HG03108 (cell line): ENCODE measurements at regions not wholly inside any gene's neighbourhood (a gene's known extent, or its start where the extent isn't known, plus 50 kb on each side); places are given as distances from the start of the nearest gene placed in this dataset.
A peak's percentile ranks its signal among the peaks of the same experiment; 100 is the strongest.
"Not testable (repeated sequence)": the region's sequence is repeated elsewhere in the genome, so short reads cannot be mapped to it uniquely, and the experiment has no call there.

Experiments used
- ATAC-seq: cut with Tn5 transposase; IDR thresholded peaks from one replicate; pipeline ENCODE4 v1.9.1; 2021; ENCODE audit warnings: moderate library complexity; ENCODE audit not compliant: unreplicated experiment

- no peak for ATAC-seq
Measured at GRCh38 chr13:42474954-42475353, 99.0 kb upstream of the TNFSF11 start.

GRCh38 chr13:42477596-42478190 lies 96.3 kb upstream of the TNFSF11 start:
- no peak for ATAC-seq

- ATAC-seq = no peak
Measured at GRCh38 chr13:42478531-42479156, 95.3 kb upstream of the TNFSF11 start.

GRCh38 chr13:42484386-42484785 lies 89.6 kb upstream of the TNFSF11 start:
- ATAC-seq = no peak

GRCh38 chr13:42485272-42485671 lies 88.7 kb upstream of the TNFSF11 start:
- no peak for ATAC-seq

- ATAC-seq = no peak
Measured at GRCh38 chr13:42486711-42487198, 87.2 kb upstream of the TNFSF11 start.

- no peak for ATAC-seq
Measured at GRCh38 chr13:42487221-42487620, 86.7 kb upstream of the TNFSF11 start.

GRCh38 chr13:42490676-42491075 lies 83.3 kb upstream of the TNFSF11 start:
- no peak for ATAC-seq

- no peak for ATAC-seq
Measured at GRCh38 chr13:42492372-42492920, 81.5 kb upstream of the TNFSF11 start.

- no peak for ATAC-seq
Measured at GRCh38 chr13:42494157-42494556, 79.8 kb upstream of the TNFSF11 start.

- no peak for ATAC-seq
Measured at GRCh38 chr13:42495255-42495654, 78.7 kb upstream of the TNFSF11 start.

GRCh38 chr13:42495751-42496150 lies 78.2 kb upstream of the TNFSF11 start:
- no peak for ATAC-seq

GRCh38 chr13:42496926-42497554 lies 76.9 kb upstream of the TNFSF11 start:
- ATAC-seq = not testable (repeated sequence)

- ATAC-seq = peak; percentile 91
Measured at GRCh38 chr13:42497798-42498197, 76.2 kb upstream of the TNFSF11 start.

GRCh38 chr13:42498521-42498920 lies 75.4 kb upstream of the TNFSF11 start:
- ATAC-seq = no peak
